ENCODE measurements at regions not wholly inside any gene's neighbourhood (a gene's known extent, or its start where the extent isn't known, plus 50 kb on each side); places are given as distances from the start of the nearest gene placed in this dataset.

DNA sequence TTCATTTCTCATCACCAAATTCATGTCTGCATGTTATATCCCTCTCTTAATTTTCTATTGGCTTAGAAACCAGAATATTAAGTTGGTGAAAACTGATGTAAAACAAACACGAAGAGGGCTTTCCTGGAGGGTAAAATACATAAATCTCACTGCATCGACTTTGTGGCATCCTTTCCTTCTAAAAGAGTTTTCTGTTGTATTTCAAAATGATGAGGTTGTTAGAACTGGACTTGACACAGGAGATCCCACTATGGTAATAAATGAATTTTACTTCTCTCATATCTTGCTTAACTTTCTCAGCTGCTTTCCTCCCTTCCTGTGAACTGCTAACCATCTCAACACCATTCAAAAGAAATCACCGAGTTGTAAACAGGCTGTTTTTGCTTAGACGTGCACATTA lies 162.0 kb upstream of the TRPC7 start:
- TF ChIP-seq, protein P1, sequence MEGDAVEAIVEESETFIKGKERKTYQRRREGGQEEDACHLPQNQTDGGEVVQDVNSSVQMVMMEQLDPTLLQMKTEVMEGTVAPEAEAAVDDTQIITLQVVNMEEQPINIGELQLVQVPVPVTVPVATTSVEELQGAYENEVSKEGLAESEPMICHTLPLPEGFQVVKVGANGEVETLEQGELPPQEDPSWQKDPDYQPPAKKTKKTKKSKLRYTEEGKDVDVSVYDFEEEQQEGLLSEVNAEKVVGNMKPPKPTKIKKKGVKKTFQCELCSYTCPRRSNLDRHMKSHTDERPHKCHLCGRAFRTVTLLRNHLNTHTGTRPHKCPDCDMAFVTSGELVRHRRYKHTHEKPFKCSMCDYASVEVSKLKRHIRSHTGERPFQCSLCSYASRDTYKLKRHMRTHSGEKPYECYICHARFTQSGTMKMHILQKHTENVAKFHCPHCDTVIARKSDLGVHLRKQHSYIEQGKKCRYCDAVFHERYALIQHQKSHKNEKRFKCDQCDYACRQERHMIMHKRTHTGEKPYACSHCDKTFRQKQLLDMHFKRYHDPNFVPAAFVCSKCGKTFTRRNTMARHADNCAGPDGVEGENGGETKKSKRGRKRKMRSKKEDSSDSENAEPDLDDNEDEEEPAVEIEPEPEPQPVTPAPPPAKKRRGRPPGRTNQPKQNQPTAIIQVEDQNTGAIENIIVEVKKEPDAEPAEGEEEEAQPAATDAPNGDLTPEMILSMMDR (IDR thresholded peaks at IDR 0.05) = no peak
- no peak for TF ChIP-seq EZH2 (IDR thresholded peaks at IDR 0.05; ENCODE audit: borderline replicate concordance, insufficient read depth, low read depth, low read length, poor library complexity, severe bottlenecking)
